ENCODE measurements at regions not wholly inside any gene's neighbourhood (a gene's known extent, or its start where the extent isn't known, plus 50 kb on each side); places are given as distances from the start of the nearest gene placed in this dataset.

DNA sequence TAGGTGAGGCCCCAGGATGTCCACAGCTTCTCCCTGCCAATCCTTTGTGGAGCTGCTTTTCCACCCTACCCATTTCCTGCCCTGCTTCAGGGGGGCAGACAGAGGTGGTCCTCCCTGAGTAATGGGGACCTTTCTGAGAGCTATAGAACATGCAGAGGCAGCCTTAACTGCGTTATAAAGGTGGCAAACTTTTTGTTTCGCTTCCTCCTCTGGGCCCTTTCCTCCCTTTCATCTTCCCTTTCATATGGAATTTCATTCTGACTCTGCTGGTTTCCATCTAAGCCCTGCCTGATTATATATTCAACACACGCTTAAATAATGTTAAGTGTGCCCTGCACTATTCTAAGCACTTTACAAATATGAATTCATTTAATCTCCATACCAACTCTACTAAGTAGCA lies 169.3 kb upstream of the E2F8 start:
- H2AFZ ChIP-seq (ENCODE audit: low read depth, low read length) = no peak overlapping the region
- intact Hi-C loops (cut with micrococcal nuclease) = no loop called here
- no TSS peak for BruUV-seq (replicated peaks)
- H3K9ac ChIP-seq (ENCODE audit: insufficient read depth in 1 of 2, low read depth in 2 of 2, low read length in 2 of 2) = no peak overlapping the region
- no peak for FAIRE-seq
- no peak for ATAC-seq
- no peaks in the 10 kb centered on the region for H3K9me3 ChIP-seq (replicated peaks; ENCODE audit: control insufficient read depth, insufficient read depth, low read depth, low read length)
- H3K4me2 ChIP-seq (ENCODE audit: insufficient read depth, low read length) = no peak overlapping the region
- no peak for DNase-seq (ENCODE audit: extremely low read depth in 1 of 4, low spot score in 3 of 4)
- ChIA-PET CTCF (ENCODE audit: low intra/inter-chr PET ratio) (no interaction called here), POLR2A (no interaction called here)
- H3K4me1 ChIP-seq (replicated peaks in 1 of 2; ENCODE audit: control insufficient read depth in 2 of 2, insufficient read depth in 2 of 2, low read length in 2 of 2) = no peaks in the 10 kb centered on the region
- no peak overlapping the region for H3K27ac ChIP-seq (ENCODE audit: extremely low read depth, low read depth, low read length)
- 3% methylated on average over 3 of the region's 3 CpGs for WGBS (ENCODE audit: insufficient coverage, low coverage, missing lambda C conversion rate)
- H4K20me1 ChIP-seq (replicated peaks; ENCODE audit: control insufficient read depth, insufficient read depth, low read length) = no peaks in the 10 kb centered on the region
- no peak overlapping the region for H3K4me3 ChIP-seq
- in situ Hi-C loops (cut with MboI) = no loop called here
- no peaks in the 10 kb centered on the region for H3K79me2 ChIP-seq (ENCODE audit: control insufficient read depth, insufficient read depth, low read length)
- H3K9me1 ChIP-seq (ENCODE audit: control insufficient read depth, insufficient read depth, low read length) = no peaks in the 10 kb centered on the region
- peaks cover 8 to 35% of the 10 kb centered on the region in 2 experiments; a peak in 4 of 5 replicates for H3K27me3 ChIP-seq (ENCODE audit: control insufficient read depth in 2 of 2, insufficient read depth in 2 of 2, low read length in 2 of 2)
- H3K36me3 ChIP-seq (ENCODE audit: control insufficient read depth, insufficient read depth, low read length) = no peaks in the 10 kb centered on the region
- TF ChIP-seq IRF2 (CRISPR knock-in tag; IDR thresholded peaks at IDR 0.05) (no peak), MAFF (IDR thresholded peaks at IDR 0.05; ENCODE audit: low read length) (no peak), CREBBP (IDR thresholded peaks at IDR 0.05; ENCODE audit: low read depth, low read length) (no peak), HNRNPL (IDR thresholded peaks at IDR 0.05; ENCODE audit: low read depth, low read length) (no peak), NR3C1 (CRISPR knock-in tag; IDR thresholded peaks at IDR 0.05) (no peak), POLR3A (IDR thresholded peaks at IDR 0.05; ENCODE audit: borderline replicate concordance, extremely low read depth, insufficient read depth, insufficient read length) (no peak), ZNF707 (CRISPR knock-in tag; conservative IDR thresholded peaks at IDR 0.05) (no peak), HDAC8 (tag; IDR thresholded peaks at IDR 0.05) (no peak)
- TF ChIP-seq, protein P1, sequence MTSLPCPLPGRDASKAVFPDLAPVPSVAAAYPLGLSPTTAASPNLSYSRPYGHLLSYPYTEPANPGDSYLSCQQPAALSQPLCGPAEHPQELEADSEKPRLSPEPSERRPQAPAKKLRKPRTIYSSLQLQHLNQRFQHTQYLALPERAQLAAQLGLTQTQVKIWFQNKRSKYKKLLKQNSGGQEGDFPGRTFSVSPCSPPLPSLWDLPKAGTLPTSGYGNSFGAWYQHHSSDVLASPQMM (CRISPR knock-in tag; IDR thresholded peaks at IDR 0.05) = no peak
- TF ChIP-seq, protein P2, sequence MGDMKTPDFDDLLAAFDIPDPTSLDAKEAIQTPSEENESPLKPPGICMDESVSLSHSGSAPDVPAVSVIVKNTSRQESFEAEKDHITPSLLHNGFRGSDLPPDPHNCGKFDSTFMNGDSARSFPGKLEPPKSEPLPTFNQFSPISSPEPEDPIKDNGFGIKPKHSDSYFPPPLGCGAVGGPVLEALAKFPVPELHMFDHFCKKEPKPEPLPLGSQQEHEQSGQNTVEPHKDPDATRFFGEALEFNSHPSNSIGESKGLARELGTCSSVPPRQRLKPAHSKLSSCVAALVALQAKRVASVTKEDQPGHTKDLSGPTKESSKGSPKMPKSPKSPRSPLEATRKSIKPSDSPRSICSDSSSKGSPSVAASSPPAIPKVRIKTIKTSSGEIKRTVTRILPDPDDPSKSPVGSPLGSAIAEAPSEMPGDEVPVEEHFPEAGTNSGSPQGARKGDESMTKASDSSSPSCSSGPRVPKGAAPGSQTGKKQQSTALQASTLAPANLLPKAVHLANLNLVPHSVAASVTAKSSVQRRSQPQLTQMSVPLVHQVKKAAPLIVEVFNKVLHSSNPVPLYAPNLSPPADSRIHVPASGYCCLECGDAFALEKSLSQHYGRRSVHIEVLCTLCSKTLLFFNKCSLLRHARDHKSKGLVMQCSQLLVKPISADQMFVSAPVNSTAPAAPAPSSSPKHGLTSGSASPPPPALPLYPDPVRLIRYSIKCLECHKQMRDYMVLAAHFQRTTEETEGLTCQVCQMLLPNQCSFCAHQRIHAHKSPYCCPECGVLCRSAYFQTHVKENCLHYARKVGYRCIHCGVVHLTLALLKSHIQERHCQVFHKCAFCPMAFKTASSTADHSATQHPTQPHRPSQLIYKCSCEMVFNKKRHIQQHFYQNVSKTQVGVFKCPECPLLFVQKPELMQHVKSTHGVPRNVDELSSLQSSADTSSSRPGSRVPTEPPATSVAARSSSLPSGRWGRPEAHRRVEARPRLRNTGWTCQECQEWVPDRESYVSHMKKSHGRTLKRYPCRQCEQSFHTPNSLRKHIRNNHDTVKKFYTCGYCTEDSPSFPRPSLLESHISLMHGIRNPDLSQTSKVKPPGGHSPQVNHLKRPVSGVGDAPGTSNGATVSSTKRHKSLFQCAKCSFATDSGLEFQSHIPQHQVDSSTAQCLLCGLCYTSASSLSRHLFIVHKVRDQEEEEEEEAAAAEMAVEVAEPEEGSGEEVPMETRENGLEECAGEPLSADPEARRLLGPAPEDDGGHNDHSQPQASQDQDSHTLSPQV (IDR thresholded peaks at IDR 0.05) = no peak
- TF ChIP-seq, protein P3, sequence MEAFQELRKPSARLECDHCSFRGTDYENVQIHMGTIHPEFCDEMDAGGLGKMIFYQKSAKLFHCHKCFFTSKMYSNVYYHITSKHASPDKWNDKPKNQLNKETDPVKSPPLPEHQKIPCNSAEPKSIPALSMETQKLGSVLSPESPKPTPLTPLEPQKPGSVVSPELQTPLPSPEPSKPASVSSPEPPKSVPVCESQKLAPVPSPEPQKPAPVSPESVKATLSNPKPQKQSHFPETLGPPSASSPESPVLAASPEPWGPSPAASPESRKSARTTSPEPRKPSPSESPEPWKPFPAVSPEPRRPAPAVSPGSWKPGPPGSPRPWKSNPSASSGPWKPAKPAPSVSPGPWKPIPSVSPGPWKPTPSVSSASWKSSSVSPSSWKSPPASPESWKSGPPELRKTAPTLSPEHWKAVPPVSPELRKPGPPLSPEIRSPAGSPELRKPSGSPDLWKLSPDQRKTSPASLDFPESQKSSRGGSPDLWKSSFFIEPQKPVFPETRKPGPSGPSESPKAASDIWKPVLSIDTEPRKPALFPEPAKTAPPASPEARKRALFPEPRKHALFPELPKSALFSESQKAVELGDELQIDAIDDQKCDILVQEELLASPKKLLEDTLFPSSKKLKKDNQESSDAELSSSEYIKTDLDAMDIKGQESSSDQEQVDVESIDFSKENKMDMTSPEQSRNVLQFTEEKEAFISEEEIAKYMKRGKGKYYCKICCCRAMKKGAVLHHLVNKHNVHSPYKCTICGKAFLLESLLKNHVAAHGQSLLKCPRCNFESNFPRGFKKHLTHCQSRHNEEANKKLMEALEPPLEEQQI (IDR thresholded peaks at IDR 0.05) = no peak
- TF ChIP-seq, protein P4, sequence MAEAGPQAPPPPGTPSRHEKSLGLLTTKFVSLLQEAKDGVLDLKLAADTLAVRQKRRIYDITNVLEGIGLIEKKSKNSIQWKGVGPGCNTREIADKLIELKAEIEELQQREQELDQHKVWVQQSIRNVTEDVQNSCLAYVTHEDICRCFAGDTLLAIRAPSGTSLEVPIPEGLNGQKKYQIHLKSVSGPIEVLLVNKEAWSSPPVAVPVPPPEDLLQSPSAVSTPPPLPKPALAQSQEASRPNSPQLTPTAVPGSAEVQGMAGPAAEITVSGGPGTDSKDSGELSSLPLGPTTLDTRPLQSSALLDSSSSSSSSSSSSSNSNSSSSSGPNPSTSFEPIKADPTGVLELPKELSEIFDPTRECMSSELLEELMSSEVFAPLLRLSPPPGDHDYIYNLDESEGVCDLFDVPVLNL (CRISPR knock-in tag; IDR thresholded peaks at IDR 0.05; ENCODE audit: low read depth) = no peak
- TF ChIP-seq, protein P5, sequence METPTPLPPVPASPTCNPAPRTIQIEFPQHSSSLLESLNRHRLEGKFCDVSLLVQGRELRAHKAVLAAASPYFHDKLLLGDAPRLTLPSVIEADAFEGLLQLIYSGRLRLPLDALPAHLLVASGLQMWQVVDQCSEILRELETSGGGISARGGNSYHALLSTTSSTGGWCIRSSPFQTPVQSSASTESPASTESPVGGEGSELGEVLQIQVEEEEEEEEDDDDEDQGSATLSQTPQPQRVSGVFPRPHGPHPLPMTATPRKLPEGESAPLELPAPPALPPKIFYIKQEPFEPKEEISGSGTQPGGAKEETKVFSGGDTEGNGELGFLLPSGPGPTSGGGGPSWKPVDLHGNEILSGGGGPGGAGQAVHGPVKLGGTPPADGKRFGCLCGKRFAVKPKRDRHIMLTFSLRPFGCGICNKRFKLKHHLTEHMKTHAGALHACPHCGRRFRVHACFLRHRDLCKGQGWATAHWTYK (CRISPR knock-in tag; IDR thresholded peaks at IDR 0.05) = no peak
